ENCODE measurements at regions not wholly inside any gene's neighbourhood (a gene's known extent, or its start where the extent isn't known, plus 50 kb on each side); places are given as distances from the start of the nearest gene placed in this dataset.

DNA sequence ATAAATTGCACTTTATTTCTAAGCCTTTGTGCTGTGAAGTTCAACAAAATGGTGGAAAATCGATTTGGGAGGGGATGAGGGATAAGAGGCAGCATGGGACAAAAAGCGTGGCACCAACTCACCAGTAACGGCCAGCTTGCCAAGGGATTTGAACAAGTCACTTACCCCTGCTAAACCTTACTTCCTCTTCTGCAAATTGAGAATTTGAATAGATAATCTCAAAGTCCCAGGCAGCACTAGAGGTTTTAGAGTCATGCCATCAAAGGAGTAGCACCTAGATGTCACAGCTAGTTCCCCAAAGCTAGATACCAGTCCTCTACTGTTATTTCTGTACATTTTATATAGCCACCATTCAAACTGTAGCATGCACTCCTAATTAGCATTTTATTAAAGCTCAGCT is 83.7 kb upstream of the VRK2 start:
- Histone ChIP-seq H3K79me2 (ENCODE audit: insufficient read depth) (no peaks in the 10 kb centered on the region), H3K9me2 (ENCODE audit: insufficient read depth) (no peaks in the 10 kb centered on the region), H3K36me3 (ENCODE audit: low read depth) (no peaks in the 10 kb centered on the region), H3K9ac (no peak overlapping the region), H3K4me2 (ENCODE audit: unreplicated experiment) (no peak overlapping the region), H3F3A (ENCODE audit: insufficient read depth) (no peaks in the 10 kb centered on the region), H3K27ac (no peak overlapping the region), H3K4me3 (no peak overlapping the region), H2AFZ (no peak overlapping the region), H4K20me1 (ENCODE audit: insufficient read depth) (no peaks in the 10 kb centered on the region), H3K4me1 (ENCODE audit: insufficient read depth) (no peaks in the 10 kb centered on the region), H3K27me3 (replicated peaks; ENCODE audit: insufficient read depth) (no peaks in the 10 kb centered on the region), H3K9me3 (ENCODE audit: low read depth) (no peaks in the 10 kb centered on the region)
- no peak for DNase-seq
- WGBS, 2 experiments (ENCODE audit: low coverage in 1 of 2, low lambda C conversion rate in 2 of 2, missing lambda C conversion rate in 2 of 2) = 66 to 73% methylated on average over 3 of the region's 3 CpGs
- in situ Hi-C loops (cut with MboI) = no loop called here
- TF ChIP-seq EZH2phosphoT487 (IDR thresholded peaks at IDR 0.05; ENCODE audit: insufficient read depth, low read depth) = no peak
- no peak for TF ChIP-seq EZH2 (IDR thresholded peaks at IDR 0.05; ENCODE audit: insufficient read depth, poor library complexity, severe bottlenecking)

GRCh38 chr2:57965219-57965618 is 81.4 kb upstream of the VRK2 start:
- no peak overlapping the region for H3K4me2 ChIP-seq (ENCODE audit: unreplicated experiment)
- H3K36me3 ChIP-seq (ENCODE audit: low read depth) = no peaks in the 10 kb centered on the region
- H3K27me3 ChIP-seq (replicated peaks; ENCODE audit: insufficient read depth) = no peaks in the 10 kb centered on the region
- no peak overlapping the region for H3K27ac ChIP-seq
- H3K4me3 ChIP-seq = no peak overlapping the region
- in situ Hi-C loops (cut with MboI) = no loop called here
- H3K9me2 ChIP-seq (ENCODE audit: insufficient read depth) = no peaks in the 10 kb centered on the region
- H3K4me1 ChIP-seq (ENCODE audit: insufficient read depth) = no peaks in the 10 kb centered on the region
- H3K9ac ChIP-seq = no peak overlapping the region
- no peak for TF ChIP-seq EZH2phosphoT487 (IDR thresholded peaks at IDR 0.05; ENCODE audit: insufficient read depth, low read depth)
- no peak for TF ChIP-seq EZH2 (IDR thresholded peaks at IDR 0.05; ENCODE audit: insufficient read depth, poor library complexity, severe bottlenecking)
- H2AFZ ChIP-seq = no peak overlapping the region
- 91 to 95% methylated on average over 1 of the region's 1 CpG for WGBS, 2 experiments (ENCODE audit: low coverage in 1 of 2, low lambda C conversion rate in 2 of 2, missing lambda C conversion rate in 2 of 2)
- H3F3A ChIP-seq (ENCODE audit: insufficient read depth) = no peaks in the 10 kb centered on the region
- DNase-seq = no peak
- H3K9me3 ChIP-seq (ENCODE audit: low read depth) = no peaks in the 10 kb centered on the region
- H4K20me1 ChIP-seq (ENCODE audit: insufficient read depth) = no peaks in the 10 kb centered on the region
- no peaks in the 10 kb centered on the region for H3K79me2 ChIP-seq (ENCODE audit: insufficient read depth)

- Histone ChIP-seq H3K79me2 (ENCODE audit: insufficient read depth) (no peaks in the 10 kb centered on the region), H3K36me3 (ENCODE audit: low read depth) (no peaks in the 10 kb centered on the region), H3K9me2 (ENCODE audit: insufficient read depth) (no peaks in the 10 kb centered on the region), H2AFZ (no peak overlapping the region), H3K9me3 (ENCODE audit: low read depth) (no peaks in the 10 kb centered on the region), H3K27ac (no peak overlapping the region), H3K4me2 (ENCODE audit: unreplicated experiment) (no peak overlapping the region), H3K4me1 (ENCODE audit: insufficient read depth) (no peaks in the 10 kb centered on the region), H3K27me3 (replicated peaks; ENCODE audit: insufficient read depth) (no peaks in the 10 kb centered on the region), H3K9ac (no peak overlapping the region), H3K4me3 (no peak overlapping the region), H3F3A (ENCODE audit: insufficient read depth) (no peaks in the 10 kb centered on the region), H4K20me1 (ENCODE audit: insufficient read depth) (no peaks in the 10 kb centered on the region)
- in situ Hi-C loops (cut with MboI) = no loop called here
- WGBS, 2 experiments (ENCODE audit: low coverage in 1 of 2, low lambda C conversion rate in 2 of 2, missing lambda C conversion rate in 2 of 2) = 95 to 100% methylated on average over 1 of the region's 1 CpG
- no peak for DNase-seq
- TF ChIP-seq EZH2 (IDR thresholded peaks at IDR 0.05; ENCODE audit: insufficient read depth, poor library complexity, severe bottlenecking) = no peak
- no peak for TF ChIP-seq EZH2phosphoT487 (IDR thresholded peaks at IDR 0.05; ENCODE audit: insufficient read depth, low read depth)
Observed at GRCh38 chr2:57965961-57966360, 80.6 kb upstream of the VRK2 start.

DNA sequence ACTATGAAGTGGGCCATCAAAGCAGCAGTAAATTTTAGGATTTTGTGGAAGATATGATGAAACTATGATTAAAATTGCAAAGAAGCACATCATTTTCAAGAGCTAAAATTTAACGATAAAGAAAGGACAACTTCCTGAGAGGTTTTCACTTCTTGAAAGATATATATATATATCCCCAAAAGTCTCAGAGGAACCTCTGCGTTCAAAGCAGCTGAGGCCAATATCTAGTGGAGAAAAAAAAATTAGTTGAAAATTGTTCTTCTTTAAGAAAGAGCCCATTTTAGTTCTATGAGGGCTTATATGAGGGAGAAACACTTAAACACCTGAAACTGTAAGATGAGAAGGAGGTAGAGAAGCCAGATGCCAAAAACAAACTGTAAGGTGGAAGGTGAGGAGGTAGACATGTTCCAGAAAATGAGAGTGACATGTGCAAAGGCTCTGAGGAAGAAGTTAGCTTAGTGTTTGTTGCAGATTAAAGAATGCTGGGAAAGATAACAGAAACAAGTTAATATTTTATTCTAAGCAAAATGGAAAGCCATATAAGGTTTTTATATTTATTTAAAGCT is 72.9 kb upstream of the VRK2 start:
- Histone ChIP-seq H3K79me2 (ENCODE audit: insufficient read depth) (no peaks in the 10 kb centered on the region), H4K20me1 (ENCODE audit: insufficient read depth) (no peaks in the 10 kb centered on the region), H3K27ac (no peak overlapping the region), H3F3A (ENCODE audit: insufficient read depth) (no peaks in the 10 kb centered on the region), H3K36me3 (ENCODE audit: low read depth) (no peaks in the 10 kb centered on the region), H3K9me2 (ENCODE audit: insufficient read depth) (no peaks in the 10 kb centered on the region), H3K4me3 (no peak overlapping the region), H3K4me2 (ENCODE audit: unreplicated experiment) (no peak overlapping the region), H3K4me1 (ENCODE audit: insufficient read depth) (no peaks in the 10 kb centered on the region), H3K9me3 (ENCODE audit: low read depth) (no peaks in the 10 kb centered on the region), H3K27me3 (replicated peaks; ENCODE audit: insufficient read depth) (no peaks in the 10 kb centered on the region), H3K9ac (no peak overlapping the region), H2AFZ (no peak overlapping the region)
- WGBS, 2 experiments (ENCODE audit: low coverage in 1 of 2, low lambda C conversion rate in 2 of 2, missing lambda C conversion rate in 2 of 2) = 78 to 83% methylated on average over 2 of the region's 2 CpGs
- in situ Hi-C loops (cut with MboI) = no loop called here
- no peak for TF ChIP-seq EZH2 (IDR thresholded peaks at IDR 0.05; ENCODE audit: insufficient read depth, poor library complexity, severe bottlenecking)
- no peak for TF ChIP-seq EZH2phosphoT487 (IDR thresholded peaks at IDR 0.05; ENCODE audit: insufficient read depth, low read depth)
- no peak for DNase-seq

DNA sequence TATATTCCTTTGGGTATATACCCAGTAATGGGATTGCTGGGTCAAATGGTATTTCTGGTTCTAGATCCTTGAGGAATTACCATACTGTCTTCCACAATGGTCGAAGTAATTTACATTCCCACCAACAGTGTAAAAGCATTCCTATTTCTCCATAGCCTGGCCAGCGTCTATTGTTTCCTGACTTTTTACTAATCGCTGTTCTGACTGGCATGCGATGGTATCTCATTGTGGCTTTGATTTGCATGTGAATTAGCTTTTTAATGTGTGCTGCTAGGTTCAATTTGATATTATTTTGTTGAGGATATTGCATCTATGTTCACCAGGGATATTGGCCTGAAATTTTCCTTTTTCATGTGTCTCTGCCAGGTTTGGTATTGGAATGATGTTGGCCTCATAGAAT is 67.4 kb upstream of the VRK2 start:
- TF ChIP-seq EZH2 (IDR thresholded peaks at IDR 0.05; ENCODE audit: insufficient read depth, poor library complexity, severe bottlenecking) (no peak), EZH2phosphoT487 (IDR thresholded peaks at IDR 0.05; ENCODE audit: insufficient read depth, low read depth) (no peak)
- Histone ChIP-seq H3K9me2 (ENCODE audit: insufficient read depth) (no peaks in the 10 kb centered on the region), H3K79me2 (ENCODE audit: insufficient read depth) (no peaks in the 10 kb centered on the region), H3K4me2 (ENCODE audit: unreplicated experiment) (no peak overlapping the region), H3K4me1 (ENCODE audit: insufficient read depth) (peaks cover 13% of the 10 kb centered on the region), H3F3A (ENCODE audit: insufficient read depth) (peaks cover 10% of the 10 kb centered on the region), H3K4me3 (no peak overlapping the region), H3K9me3 (ENCODE audit: low read depth) (no peaks in the 10 kb centered on the region), H2AFZ (no peak overlapping the region), H3K27ac (no peak overlapping the region), H3K27me3 (replicated peaks; ENCODE audit: insufficient read depth) (no peaks in the 10 kb centered on the region), H3K36me3 (ENCODE audit: low read depth) (no peaks in the 10 kb centered on the region), H3K9ac (no peak overlapping the region), H4K20me1 (ENCODE audit: insufficient read depth) (no peaks in the 10 kb centered on the region)
- in situ Hi-C loops (cut with MboI) = no loop called here
- no peak for DNase-seq
- 79 to 81% methylated on average over 4 of the region's 4 CpGs for WGBS, 2 experiments (ENCODE audit: low coverage in 1 of 2, low lambda C conversion rate in 2 of 2, missing lambda C conversion rate in 2 of 2)

All from GM23248 (cell line).